ENCODE measurements at regions not wholly inside any gene's neighbourhood (a gene's known extent, or its start where the extent isn't known, plus 50 kb on each side); places are given as distances from the start of the nearest gene placed in this dataset.

DNA sequence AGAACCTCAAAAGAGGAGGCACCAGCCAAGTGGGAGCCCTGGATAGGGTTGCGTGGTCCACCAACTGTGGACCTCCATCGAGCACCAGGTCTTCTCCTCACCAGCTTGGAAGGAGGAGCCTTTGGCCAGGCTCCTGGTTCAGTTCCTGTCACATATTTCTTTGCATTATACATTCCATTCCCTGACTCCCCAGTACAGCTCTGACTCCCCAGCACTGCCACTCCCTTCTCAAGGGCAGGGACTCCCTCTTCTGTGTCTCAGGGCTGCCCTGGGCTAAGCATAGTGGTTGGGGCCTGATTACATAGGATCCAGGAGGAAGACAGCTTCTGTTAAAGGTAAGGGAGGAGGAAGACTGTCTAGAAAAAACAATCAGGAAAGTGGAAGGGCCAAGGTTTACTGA, 91.1 kb downstream of the MRPL14 start:
- TF ChIP-seq EZH2phosphoT487 (conservative IDR thresholded peaks at IDR 0.05; ENCODE audit: low read length) (no peak), CTCF (IDR thresholded peaks at IDR 0.05; ENCODE audit: insufficient read depth, low read length, poor library complexity, severe bottlenecking) (no peak)

Data from SU-DHL-6 (cell line).